ENCODE measurements at regions not wholly inside any gene's neighbourhood (a gene's known extent, or its start where the extent isn't known, plus 50 kb on each side); places are given as distances from the start of the nearest gene placed in this dataset.

DNA sequence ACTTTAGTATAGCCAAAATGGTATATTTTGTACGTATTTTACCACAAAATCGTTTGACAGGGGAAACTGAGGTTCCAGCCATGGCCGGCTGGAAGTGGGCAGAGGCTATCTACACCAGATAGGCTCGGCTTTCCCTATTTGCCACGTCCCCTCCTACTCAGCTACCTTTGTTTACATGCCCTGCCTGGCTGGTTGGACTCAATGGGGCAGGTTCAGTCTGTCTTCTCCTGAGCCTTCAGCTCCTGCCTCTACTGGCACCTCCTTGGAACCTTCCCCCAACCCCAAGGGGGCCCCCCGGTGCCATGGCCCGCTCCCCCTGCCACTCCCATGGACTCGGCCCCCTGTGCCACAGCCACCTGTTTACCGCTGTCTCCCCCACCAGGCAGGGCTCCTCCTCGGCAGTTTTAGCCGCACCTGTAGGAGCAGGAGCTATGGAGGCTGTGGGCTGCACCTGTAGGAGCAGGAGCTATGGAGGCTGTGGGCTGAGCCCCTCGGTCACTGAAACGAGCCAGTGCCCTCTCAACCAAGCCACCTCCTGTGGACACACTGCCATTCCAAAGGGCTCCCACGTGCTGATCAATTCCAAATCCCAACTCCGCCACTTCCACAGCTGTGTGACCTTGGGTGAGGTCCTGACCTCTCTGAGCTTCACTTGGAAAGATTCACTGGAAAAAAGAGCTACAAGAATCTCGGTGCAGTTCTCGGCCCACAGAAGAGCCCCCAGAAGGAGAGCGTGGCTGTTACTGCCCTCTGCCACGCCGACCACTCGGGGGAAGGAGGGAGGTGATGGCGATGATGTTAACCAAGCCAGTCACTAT is 62.2 kb downstream of the NCOR2 start:
- FAIRE-seq (no peak), DNase-seq (ENCODE audit: low spot score in 2 of 2) (no peak)

DNA sequence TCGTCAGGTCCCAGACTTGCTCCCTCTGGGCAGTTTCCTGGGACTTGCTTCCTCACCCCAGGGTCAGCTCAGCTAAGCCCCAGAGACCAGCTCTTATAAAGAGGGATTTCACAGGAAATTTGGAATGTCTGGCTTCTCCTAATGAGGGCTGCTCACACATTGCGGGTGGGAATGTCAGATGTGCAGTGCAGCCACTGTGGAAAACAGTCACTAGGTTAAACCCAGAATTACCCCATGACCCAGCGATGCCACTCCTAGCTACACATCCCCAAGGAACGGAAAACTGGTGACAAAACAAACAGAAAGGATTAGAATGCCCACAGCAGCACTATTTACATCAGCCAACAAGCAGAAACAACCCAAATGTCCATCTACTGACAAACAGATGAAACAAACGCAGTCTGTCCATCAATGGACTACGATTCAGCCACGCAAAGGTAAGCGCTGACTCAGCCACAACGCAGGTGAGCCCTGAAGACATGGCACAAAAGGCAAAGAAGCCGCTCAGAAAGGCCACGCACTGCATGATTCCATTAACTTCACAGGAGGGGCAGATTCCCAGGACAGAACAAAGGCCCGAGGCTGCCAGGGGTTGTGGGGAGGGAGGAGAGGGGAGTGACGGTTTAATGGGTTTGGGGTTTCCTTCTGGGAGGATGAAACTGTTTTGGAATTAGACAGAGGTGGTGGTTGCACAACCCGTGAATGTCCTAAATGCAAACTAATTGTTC is 63.0 kb downstream of the NCOR2 start:
- DNase-seq (ENCODE audit: low spot score in 2 of 2): no peak

DNA sequence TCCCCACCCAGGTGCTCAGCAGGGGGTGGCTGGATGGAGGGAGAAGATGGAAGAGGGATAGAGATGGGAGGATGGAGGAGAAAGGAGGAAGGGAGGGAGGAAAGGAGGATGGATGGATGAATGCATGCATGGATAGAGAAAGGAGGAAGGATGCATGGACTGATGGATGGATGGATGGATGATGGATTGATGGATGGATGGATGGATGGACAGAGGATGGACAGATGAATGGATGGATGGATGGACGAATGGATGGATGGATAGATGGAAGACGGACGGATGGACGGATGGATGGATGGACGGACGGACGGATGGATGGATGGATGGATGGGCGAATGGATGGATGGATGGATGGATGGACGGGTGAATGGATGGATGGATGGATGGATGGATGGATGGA is 64.1 kb downstream of the NCOR2 start:
- DNase-seq (ENCODE audit: low spot score in 2 of 2): no peak
- no peak for FAIRE-seq

More for the DNA sequence above, 63.0 kb downstream of the NCOR2 start:
- no peak for FAIRE-seq

DNA sequence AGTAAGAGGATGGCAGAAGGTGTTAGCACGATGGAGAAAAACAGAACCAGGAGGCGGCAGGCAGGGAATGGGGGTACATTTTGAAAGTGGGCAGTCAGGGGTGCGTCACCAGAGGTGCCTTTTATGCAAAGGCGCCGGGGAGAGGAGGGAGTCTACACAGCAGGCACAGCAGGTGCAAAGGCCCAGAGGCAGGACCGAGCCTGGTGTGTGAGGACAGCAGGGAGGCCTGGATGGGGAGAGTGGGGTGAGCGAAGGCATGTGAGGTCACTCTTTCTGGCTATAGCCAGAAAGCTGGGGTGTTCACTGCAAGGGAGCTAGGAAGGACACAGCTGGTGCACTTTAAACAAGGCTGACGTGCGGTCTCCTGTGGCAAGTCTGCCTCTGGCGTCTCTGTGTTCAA is 65.0 kb downstream of the NCOR2 start:
- FAIRE-seq (no peak), DNase-seq (ENCODE audit: low spot score in 2 of 2) (no peak)

DNA sequence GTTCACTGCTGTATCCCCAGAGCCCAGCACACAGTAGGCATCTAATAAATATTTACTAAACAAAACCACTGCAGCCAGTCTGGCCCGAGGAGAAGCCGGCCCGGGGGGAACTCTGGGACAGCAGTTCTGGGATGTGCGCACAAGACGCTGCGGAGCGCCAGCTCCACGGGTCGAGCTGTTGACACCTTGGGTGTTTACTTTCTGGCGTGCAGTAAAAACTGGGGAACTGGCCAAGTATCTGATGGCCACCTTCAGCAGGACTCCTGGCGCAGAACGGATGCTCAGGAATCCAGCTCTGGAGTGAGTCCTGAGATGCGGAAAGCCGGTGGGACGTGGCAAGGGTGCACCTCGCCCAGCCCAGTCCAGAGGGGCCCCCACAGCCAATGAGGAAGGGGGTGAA is 65.6 kb downstream of the NCOR2 start:
- no peak for DNase-seq (ENCODE audit: low spot score in 2 of 2)
- no peak for FAIRE-seq

DNA sequence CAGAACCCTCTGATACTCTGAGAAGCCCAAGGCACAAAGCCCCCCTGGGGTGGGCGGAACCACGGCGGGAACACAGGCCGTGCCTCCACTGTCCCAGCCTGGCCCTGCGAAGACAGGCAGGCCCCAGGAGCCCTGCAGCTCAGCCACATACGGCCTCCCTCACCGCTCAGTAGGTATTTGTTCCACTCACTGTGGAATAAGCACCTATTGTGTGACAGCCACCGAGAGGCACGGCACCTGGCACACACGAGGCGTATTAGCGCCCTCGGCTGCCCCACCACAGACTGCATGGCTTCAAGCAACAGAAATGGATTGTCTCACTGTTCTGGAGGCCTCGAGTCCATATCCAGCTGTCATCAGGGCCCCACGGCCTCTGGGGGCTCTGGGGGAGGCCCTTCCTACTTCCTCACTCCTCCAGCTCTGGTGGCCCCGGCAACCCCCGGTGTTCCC is 66.3 kb downstream of the NCOR2 start:
- DNase-seq (ENCODE audit: low spot score in 2 of 2) (no peak), FAIRE-seq (no peak)

DNA sequence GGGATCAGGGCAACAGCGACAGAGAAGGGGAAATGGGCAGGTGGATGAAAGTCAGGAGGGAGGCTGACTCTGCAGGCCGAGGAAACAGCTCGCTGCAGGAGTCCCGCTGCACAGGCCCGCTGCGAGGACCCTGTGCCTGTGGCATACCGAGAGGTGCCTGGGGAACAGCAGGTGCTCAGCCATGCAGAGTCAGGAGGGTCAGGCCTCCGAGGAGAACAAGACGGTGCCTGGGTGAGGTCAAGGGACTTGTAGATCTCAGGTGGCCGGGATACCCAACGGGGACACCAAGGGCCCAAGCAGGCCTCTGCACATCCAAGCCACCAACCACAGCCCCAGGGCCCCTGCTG is 67.5 kb downstream of the NCOR2 start:
- DNase-seq (ENCODE audit: low spot score in 2 of 2) (no peak), FAIRE-seq (no peak)

DNA sequence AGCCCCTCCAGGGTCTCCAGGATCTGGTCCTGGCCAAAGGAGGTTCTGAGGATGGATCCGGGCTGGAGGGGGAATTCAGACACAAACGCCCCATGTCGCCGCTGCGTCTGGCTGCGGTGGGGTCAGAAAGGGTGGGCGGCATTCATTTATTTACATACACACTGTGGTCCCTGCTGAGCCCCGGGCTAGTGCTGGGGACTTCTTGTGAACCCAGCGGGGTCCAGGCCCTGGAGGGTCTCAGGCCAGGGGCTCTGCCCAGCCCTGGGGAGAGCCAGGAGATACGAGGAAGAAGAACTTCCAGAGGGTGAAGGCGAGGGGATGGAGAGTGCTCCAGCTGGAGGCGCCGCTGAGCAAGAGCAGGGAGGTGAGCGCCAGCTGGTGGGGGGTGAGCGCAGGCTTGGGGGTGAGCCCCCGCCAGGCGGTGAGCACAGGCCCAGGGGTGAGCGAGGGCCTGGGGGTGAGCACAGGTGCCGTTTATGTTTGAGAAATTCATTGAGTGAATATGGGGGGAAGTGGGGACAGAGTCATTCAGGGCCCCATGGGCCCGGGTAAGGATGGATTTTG is 68.1 kb downstream of the NCOR2 start:
- DNase-seq (ENCODE audit: low spot score in 2 of 2): no peak
- no peak for FAIRE-seq

DNA sequence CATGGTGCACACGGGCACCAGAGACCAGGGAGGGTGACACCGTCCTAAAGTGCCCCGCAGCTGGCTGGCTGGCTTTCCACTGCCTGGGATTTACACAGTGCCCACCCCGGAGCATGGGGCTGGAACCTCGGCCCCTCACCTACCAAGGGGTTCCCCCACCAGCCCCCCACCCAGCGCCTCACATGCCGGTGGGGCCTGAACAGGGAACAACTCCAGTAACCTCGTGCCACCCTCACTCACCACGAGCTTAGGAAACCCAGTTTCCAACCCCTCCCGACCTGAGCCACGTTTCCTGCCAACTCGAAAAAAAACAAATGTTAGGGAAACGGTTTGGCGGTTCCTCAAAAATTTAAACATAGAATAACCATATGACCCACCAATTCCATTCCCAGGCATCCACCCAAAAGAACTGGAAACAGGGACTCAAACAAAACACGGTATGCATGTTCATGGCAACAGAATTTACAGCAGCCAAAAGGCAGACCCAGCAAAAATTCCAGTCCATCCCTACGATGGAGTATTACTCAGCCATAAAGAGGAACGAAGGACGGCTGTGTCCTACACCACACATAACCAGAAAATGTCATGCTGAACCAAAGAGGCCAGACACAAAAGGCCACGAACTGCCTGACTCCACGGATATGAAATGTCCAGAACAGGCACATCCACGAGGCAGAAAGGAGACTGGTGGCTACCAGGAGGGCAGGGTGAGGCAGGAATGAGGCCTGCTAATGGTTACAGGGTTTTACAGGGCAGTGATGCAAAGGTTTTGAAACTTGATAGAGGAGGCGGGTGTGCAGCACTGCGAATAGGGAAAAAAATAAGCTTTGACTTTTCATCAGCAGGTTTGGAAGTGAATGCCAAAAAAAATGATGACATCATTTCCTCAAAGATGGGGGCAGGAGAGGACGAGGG is 68.9 kb downstream of the NCOR2 start:
- no peak for DNase-seq (ENCODE audit: low spot score in 2 of 2)
- no peak for FAIRE-seq

DNA sequence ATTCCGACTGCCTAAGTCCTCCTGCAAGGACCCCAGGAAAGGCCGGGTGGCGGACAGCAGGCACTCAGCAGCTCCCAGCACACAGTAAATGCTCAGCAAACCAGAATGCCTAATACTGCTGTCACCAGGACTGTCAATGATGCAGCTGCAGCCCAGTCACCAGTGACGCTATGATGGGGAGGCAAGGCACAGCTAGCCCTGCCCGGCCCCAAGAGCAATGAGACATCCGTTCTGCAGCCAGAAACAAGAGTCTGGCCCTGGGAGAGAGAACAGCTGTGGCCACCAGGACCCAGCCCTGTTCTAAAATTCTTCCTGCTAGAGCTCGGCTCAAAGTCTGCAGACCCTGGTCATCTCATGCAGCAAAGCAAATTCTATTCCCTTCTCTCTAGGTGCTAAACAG is 69.8 kb downstream of the NCOR2 start:
- FAIRE-seq (no peak), DNase-seq (ENCODE audit: low spot score in 2 of 2) (peak; percentile 77 to 81)

DNA sequence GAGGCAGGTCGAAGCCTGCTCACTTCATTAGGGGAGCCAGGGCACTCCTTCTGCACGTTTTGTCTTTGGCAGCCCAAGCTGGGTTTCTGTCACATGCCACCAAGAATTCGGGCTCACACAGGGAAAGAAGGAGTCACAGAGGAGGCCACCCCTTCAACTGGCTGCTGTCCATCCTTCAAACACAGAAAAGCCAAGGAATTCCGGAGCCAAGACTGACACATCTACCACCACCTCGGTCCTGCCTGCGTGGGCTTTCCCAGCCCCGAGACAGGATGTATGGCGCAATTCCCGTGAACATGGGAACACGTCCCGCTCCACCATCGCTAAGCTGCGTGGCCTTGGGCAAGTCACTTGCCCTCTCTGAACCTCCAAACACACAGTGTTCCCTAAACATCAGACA is 70.4 kb downstream of the NCOR2 start:
- DNase-seq (ENCODE audit: low spot score in 2 of 2) (peak in 1 of 2 donors; percentile 56), FAIRE-seq (no peak)

DNA sequence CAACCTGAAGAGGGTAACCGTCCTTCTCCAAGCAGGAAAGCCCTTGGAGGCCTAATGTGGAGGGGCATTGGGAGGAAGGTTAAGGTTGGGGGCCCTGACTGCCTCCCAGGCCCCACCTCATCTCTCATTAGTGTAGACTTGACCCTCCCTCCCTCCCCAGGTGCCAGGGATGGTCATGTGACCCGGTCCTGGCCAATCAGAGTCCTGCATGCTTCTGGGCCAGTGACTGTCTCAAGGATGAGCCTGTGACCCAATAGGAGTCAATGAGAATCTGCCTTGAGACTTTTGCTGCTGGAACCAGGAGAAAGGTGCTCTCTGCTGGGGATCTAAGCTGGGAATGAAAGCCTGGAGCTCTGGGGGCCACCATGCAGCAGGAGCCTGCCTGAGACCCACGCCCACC is 70.8 kb downstream of the NCOR2 start:
- FAIRE-seq: no peak

DNA sequence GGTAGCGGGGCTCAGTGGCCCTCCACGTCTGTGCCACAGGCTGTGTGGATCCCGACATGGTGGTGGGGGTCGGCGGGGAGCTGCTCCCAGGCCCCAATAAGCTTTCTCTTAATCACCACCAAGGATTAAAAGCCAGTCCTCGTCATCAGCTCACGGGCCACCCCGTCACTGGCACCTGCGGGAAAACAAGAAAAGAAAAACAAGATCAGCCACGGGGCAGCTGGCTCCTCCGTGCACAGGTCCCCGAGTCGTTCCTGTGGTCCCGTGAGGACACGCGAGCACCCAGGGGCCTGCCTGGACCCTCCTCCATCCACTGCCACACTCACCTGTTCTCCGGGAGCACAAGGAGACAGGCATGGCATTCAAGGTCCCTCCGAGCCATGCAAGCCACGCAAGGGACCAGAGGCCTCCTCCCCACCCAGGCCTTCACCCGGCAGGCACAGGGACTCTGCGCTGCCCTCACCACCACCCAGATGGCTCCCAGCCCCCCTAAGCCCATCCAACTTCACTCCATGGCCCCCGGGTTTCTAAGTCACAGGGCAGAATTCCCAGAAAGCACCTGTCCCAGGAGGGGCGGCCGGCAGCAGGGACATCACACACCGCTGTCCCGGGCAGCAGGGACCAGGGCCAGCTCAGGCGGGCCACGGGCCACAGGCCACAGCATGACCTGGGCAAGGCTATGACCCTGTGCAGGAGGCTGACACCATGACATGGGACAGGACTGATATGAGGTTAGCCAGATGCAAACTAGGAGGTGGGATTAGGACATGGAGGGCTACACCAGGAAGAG is 72.0 kb downstream of the NCOR2 start:
- FAIRE-seq: no peak
- DNase-seq (ENCODE audit: low spot score in 2 of 2): no peak

More for the DNA sequence above, 70.8 kb downstream of the NCOR2 start:
- DNase-seq (ENCODE audit: low spot score in 2 of 2): no peak

DNA sequence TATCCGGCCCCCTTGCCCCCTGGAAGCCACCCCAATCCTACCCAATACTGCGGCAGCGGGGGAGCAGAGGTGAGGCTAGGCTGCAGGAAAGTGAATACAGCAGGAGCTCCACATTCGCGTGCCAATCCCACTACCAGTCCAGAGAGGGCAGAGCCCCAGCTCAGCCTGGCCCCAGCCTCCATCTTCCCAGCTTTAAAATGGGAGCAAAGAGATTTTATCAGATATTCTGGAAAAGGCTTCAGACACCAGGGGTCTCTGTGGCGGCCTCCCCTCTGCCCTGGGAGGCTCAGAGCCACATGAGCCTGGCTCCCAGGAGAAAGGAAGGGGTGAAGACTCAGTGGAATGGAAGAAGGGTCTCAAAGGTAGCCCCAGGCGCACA is 72.7 kb downstream of the NCOR2 start:
- FAIRE-seq (no peak), DNase-seq (ENCODE audit: low spot score in 2 of 2) (no peak)

DNA sequence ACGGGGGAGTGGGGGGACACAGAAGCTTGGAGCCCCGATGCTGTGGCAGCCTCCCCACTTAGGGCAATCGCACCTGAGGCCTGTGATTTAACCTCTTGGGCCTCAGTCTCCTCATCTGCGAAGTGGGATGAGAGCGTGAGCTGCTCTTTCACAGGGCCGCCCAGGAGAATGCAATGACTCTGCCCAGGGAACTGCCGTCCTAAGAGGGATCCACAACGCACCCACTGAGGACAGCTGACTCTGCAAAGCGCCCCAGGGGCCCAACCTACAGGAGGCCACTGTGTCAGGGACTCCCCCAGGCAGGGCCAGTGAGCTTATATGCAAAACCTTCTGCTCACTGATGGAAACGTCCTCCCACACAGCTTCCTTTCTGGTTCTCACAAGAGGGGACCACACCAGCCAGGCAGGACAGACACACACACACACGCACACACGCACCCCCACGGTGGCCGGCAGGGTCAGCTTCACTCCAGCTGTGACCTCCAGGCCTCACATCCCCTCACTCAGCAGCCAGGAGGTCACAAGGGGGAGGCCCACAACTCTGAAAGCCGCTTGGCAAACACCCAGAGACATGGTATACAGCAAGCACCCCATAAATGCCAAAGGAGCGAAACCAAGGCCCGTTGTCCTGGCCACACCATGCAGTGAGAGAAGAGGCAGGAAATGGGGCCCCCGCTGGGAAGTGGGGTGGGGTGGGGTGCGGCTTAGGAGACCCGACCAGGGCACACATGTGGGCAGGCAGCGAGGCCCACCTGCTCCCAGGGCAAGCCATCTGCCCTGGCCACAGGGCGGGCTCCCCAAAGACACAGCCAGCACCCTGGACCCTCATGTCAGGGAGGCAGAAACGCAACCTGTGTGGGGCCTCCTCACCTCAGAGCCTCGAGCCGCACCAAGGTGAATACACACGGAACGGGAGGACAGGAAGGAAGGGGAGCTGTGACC is 73.3 kb downstream of the NCOR2 start:
- no peak for DNase-seq (ENCODE audit: low spot score in 2 of 2)

DNA sequence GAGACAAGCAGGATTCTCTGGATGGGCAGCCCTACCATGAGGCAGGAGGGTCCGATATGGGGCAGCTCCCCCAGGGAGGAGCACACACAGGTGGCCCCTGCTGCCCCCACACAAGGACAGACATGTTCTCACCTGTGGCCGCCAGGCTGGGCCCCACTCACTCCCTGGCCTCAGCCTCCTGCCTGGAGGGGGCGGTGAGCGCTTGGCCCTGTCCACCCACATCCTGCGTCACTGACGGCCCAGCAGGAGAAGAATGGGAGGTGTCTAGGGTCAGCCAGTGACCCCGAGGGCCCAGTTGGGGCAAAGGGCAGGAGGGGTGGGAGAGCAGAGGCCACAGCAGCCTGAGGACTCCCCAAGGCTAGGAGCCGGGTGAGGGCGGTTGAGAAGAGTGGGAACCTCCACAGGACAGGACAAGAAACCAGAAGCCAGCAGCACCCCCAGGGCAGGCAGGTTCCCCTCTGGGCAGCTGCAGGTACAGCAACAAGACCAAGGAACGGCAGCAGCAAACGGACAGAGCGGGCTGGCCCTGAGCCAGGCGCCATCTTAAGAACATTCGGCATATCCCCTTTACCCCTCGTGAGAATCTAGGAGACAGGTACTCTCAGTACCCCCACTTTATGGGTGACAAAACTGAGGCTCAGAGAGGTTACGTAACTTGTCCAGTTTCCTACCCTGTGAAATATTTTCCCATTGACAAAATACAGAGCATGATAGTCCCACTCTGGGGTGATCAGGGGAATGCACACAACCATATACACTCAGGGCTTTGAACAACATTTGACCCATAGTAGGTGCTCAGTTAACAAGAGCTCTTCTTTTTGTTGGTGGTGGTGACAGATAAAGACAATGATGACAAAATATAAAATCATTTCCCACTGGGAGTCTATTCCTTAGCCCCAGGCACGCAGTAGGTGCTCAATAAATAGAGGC is 74.3 kb downstream of the NCOR2 start:
- no peak for FAIRE-seq
- DNase-seq (ENCODE audit: low spot score in 2 of 2): no peak

More for the DNA sequence above, 73.3 kb downstream of the NCOR2 start:
- FAIRE-seq: no peak

DNA sequence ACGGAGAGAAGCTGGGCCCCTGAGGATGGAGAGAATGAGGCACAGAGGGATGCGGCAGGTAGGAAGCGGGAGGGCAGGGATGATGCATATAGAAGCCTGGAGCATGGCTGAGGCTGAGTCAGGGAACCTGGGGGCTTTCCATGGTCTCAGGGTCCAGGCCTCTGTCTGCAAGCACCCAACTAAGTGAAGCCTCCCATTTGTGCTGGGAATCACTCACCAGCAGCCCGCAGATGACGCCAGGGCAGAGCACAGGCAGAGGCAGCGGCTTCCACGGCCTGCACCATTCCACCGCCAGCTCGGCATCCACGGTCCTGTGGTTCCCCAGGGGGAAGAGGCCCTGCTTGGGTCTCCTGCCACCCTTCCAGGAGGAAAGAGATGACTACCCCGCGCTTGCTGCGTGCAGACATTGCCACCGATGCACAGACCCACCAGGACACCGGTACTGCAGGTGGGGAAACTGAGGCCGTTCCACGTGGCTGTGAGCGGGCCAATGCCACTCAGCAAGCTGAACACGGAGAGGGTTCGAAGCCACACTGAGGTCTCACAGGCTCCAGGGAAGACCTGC is 75.5 kb downstream of the NCOR2 start:
- DNase-seq (ENCODE audit: low spot score in 2 of 2) (no peak), FAIRE-seq (no peak)

Measured in frontal cortex (tissue), 3 donors.